ENCODE measurements at regions not wholly inside any gene's neighbourhood (a gene's known extent, or its start where the extent isn't known, plus 50 kb on each side); places are given as distances from the start of the nearest gene placed in this dataset.

DNA sequence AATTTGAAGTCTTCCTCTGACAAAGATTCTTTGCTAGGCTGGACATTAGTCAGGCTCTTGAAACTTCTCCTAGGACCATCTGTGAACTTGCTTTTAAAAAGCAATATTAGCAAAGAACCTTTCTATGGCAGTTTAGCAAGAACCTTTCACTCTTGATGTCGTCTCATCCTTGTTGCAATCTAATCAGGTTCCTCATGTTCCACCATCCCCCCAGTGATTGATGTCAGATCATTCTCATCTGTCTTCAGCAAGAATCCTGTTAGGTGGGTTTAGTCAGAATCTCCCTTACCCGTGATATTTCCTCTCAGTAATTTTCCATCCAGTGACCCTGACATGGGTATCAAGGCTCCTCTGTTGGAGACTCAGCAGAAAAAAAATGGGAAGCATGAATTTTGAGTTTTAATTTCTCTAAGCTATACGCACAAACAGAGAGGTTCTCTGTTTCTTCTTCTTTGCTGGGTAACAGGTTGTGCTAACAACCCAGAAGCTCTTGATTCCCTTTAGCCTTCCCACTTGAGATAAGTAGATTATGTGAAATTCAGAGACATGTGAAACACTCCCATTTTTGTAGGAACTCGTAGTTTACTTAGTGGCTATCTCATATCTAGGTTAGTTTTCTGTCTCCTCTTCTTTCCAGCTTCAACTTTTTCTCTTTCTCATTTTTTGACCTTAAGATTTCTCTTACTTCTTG, 507.4 kb downstream of the C4orf33 start:
- TF ChIP-seq ELF4 (IDR thresholded peaks at IDR 0.05): no peak
- TF ChIP-seq, protein P1, sequence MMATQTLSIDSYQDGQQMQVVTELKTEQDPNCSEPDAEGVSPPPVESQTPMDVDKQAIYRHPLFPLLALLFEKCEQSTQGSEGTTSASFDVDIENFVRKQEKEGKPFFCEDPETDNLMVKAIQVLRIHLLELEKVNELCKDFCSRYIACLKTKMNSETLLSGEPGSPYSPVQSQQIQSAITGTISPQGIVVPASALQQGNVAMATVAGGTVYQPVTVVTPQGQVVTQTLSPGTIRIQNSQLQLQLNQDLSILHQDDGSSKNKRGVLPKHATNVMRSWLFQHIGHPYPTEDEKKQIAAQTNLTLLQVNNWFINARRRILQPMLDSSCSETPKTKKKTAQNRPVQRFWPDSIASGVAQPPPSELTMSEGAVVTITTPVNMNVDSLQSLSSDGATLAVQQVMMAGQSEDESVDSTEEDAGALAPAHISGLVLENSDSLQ (IDR thresholded peaks at IDR 0.05): no peak
- no peak for TF ChIP-seq SUZ12 (IDR thresholded peaks at IDR 0.05)
- TF ChIP-seq SP1 (IDR thresholded peaks at IDR 0.05): no peak
- no peak for TF ChIP-seq NFRKB (IDR thresholded peaks at IDR 0.05)
- TF ChIP-seq ZNF384 (IDR thresholded peaks at IDR 0.05): no peak

All from HEK293T (cell line).